Activated naive CD4-positive, alpha-beta T cell treated with anti-CD3 and anti-CD28 coated beads for 36 hours (primary cell): ENCODE measurements at regions not wholly inside any gene's neighbourhood (a gene's known extent, or its start where the extent isn't known, plus 50 kb on each side); places are given as distances from the start of the nearest gene placed in this dataset.
"Not testable (repeated sequence)": the region's sequence is repeated elsewhere in the genome, so short reads cannot be mapped to it uniquely, and the experiment has no call there.

Experiments
- CTCF ChIA-PET: fragments of 350-600 bp; sonication (Branson Sonifier 250); formaldehyde crosslinking; loops from one replicate; lab custom pipeline; 2021; ENCODE audit warnings: antibody characterized with exemption; lab: Charles Lee
- DNase-seq: peaks from one replicate; pipeline ENCODE4 v3.0.0-alpha.2; 2020
- H3K27ac Mint-ChIP-seq: one replicate; pipeline ENCODE4 v1.8.0; 2021; ENCODE audit warnings: mild to moderate bottlenecking, mixed read lengths
- H3K27me3 Mint-ChIP-seq: one replicate; pipeline ENCODE4 v1.8.0; 2021; ENCODE audit warnings: low read depth, mixed read lengths
- H3K36me3 Mint-ChIP-seq: one replicate; pipeline ENCODE4 v1.8.0; 2021; ENCODE audit warnings: low read depth, mixed read lengths
- H3K4me1 Mint-ChIP-seq: one replicate; pipeline ENCODE4 v1.8.0; 2021; ENCODE audit warnings: low read depth, mixed read lengths
- H3K4me3 Mint-ChIP-seq: one replicate; pipeline ENCODE4 v1.8.0; 2021; ENCODE audit warnings: mild to moderate bottlenecking, moderate library complexity, mixed read lengths
- H3K9me3 Mint-ChIP-seq: one replicate; pipeline ENCODE4 v1.8.0; 2021; ENCODE audit warnings: mixed read lengths
- intact Hi-C: fragments of 100-400 bp; cut with micrococcal nuclease; formaldehyde crosslinking; loops from one replicate; pipeline ENCODE4 v1.15.1; 2023

- no peaks in the 10 kb centered on the region for H3K9me3 Mint-ChIP-seq
- H3K4me1 Mint-ChIP-seq: no peaks in the 10 kb centered on the region
- H3K36me3 Mint-ChIP-seq: no peaks in the 10 kb centered on the region
- no peak for DNase-seq
- no peak overlapping the region for H3K4me3 Mint-ChIP-seq
- CTCF ChIA-PET: no interaction called here
- H3K27me3 Mint-ChIP-seq: peaks cover 10% of the 10 kb centered on the region
- H3K27ac Mint-ChIP-seq: no peak overlapping the region
- intact Hi-C loops: no loop called here
These were observed 404.5 kb upstream of the ASIC2 start for GRCh38 chr17:33697557-33697956.

DNA sequence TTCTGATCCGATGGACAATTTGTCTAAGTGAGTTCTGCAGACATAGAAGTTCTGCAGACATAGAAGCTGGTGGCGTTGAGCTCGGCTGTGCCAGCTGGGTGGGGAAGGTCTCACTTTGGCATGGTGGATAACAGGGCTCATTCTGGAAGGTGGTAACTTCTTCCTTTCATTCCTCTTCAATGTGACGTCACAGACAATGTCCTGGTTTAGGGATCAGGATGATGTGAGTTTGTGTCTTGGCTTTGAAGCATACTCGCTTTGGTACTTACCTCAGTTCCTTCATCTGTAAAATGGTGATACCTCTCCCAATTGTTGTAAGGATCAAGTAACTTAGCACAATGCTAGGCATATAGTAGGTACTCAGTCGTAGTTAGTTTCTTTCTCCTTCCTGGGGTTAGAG is 408.8 kb upstream of the ASIC2 start:
- intact Hi-C loops: no loop called here
- no peaks in the 10 kb centered on the region for H3K36me3 Mint-ChIP-seq
- DNase-seq: no peak
- CTCF ChIA-PET: no interaction called here
- no peak overlapping the region for H3K27ac Mint-ChIP-seq
- H3K9me3 Mint-ChIP-seq: no peaks in the 10 kb centered on the region
- H3K4me3 Mint-ChIP-seq: no peak overlapping the region
- peaks cover 5% of the 10 kb centered on the region for H3K27me3 Mint-ChIP-seq
- H3K4me1 Mint-ChIP-seq: no peaks in the 10 kb centered on the region

DNA sequence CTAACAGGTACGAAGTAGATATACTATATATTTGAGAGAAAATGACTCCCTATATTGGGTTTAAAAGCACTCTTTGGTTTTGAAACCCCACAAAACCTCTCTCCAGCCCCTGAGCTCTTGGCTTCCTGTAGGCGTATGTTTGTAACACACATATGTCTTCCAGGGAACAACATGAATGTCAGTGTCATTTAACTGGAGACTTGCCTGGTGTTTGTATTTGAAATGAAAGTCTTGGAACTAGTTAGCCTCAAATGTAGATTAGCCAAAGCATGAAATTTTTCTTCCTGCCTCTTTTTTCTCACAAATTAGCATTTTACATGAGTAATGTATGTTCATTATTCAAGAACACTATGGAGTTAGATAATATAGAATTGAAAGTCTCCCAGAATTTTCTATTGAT is 411.8 kb upstream of the ASIC2 start:
- no peak for DNase-seq
- intact Hi-C loops: no loop called here
- Mint-ChIP-seq H3K27me3 (peaks cover 12% of the 10 kb centered on the region), H3K36me3 (no peaks in the 10 kb centered on the region), H3K9me3 (no peaks in the 10 kb centered on the region), H3K4me1 (no peaks in the 10 kb centered on the region), H3K4me3 (no peak overlapping the region), H3K27ac (no peak overlapping the region)
- CTCF ChIA-PET: no interaction called here

DNA sequence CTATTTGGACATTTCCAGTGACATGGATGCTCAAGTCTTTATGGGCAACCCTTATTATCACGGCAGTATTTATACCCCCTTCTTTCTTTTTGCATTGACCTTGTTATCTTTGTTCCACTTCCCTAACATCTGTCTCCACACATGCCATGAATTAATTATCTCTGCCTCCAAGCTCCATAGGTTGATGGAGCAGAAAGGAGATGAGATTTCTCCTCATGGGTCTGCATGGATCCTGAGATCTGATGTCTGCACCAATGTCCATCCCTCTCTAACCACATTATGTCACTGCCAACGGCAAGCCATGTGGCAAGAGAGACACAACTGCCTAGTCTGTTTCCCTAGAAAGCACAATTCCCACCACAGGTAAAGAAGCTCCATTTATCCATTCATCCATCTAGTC is 416.8 kb upstream of the ASIC2 start:
- no peaks in the 10 kb centered on the region for H3K4me1 Mint-ChIP-seq

DNA sequence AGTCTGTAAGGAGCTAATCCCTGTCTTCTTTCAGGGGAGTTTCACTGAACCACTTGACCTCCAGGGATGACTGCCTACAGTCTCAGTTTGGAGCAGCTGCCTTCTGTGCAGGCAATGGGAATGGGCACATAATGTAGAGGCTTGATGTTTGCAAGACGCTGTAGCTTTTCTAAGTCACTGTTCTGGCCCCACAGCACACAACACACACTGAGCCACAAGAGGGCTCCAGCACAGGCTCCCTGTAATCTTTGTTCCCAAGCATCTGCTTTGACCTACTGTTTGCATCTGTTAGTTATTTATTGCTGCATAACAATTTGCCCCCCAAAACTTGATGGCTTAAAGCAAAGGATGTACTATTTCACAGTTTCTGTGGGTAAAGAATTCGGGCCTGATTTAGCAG is 419.0 kb upstream of the ASIC2 start:
- intact Hi-C loops: no loop called here
- Mint-ChIP-seq H3K27ac (no peak overlapping the region), H3K4me3 (no peak overlapping the region), H3K4me1 (no peaks in the 10 kb centered on the region), H3K27me3 (peaks cover 14% of the 10 kb centered on the region), H3K9me3 (no peaks in the 10 kb centered on the region), H3K36me3 (no peaks in the 10 kb centered on the region)
- DNase-seq: no peak
- CTCF ChIA-PET: interaction anchor here (1.0 kb wide), 1 partner anchor 39 kb away, joined by 3 read pairs; no protein-coding TSS in a partner anchor

More for the DNA sequence above, 416.8 kb upstream of the ASIC2 start:
- Mint-ChIP-seq H3K36me3 (no peaks in the 10 kb centered on the region), H3K27ac (no peak overlapping the region), H3K4me3 (no peak overlapping the region), H3K9me3 (no peaks in the 10 kb centered on the region), H3K27me3 (peaks cover 9% of the 10 kb centered on the region)
- CTCF ChIA-PET: no interaction called here
- intact Hi-C loops: no loop called here
- DNase-seq: no peak

GRCh38 chr17:33716957-33717356 is 423.9 kb upstream of the ASIC2 start:
- H3K36me3 Mint-ChIP-seq: no peaks in the 10 kb centered on the region
- intact Hi-C loops: no loop called here
- CTCF ChIA-PET: interaction anchor here (1.2 kb wide), 1 partner anchor 34 kb away, joined by 3 read pairs; no protein-coding TSS in a partner anchor
- H3K4me3 Mint-ChIP-seq: no peak overlapping the region
- H3K9me3 Mint-ChIP-seq: no peaks in the 10 kb centered on the region
- no peak for DNase-seq
- no peaks in the 10 kb centered on the region for H3K4me1 Mint-ChIP-seq
- peaks cover 9% of the 10 kb centered on the region for H3K27me3 Mint-ChIP-seq
- H3K27ac Mint-ChIP-seq: no peak overlapping the region

DNA sequence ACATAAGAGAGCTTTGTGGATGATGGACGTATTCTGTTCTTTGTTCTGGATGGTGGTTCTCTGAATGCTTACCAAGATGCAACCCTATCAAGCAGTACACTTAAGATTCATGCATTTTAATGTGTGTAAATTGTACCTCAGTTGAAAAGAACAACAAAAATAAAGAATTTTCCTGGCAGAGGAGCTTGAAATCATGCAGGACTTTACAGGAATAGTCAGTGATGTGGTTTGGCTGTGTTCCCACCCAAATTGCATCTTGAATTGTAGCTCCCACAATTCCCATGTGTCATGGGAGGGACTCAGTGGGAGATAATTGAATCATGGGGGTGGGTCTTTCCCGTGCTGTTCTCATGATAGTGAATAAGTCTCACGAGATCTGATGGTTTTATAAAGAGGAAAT is 430.6 kb upstream of the ASIC2 start:
- not testable (repeated sequence) for H3K36me3 Mint-ChIP-seq, H3K27ac Mint-ChIP-seq

DNA sequence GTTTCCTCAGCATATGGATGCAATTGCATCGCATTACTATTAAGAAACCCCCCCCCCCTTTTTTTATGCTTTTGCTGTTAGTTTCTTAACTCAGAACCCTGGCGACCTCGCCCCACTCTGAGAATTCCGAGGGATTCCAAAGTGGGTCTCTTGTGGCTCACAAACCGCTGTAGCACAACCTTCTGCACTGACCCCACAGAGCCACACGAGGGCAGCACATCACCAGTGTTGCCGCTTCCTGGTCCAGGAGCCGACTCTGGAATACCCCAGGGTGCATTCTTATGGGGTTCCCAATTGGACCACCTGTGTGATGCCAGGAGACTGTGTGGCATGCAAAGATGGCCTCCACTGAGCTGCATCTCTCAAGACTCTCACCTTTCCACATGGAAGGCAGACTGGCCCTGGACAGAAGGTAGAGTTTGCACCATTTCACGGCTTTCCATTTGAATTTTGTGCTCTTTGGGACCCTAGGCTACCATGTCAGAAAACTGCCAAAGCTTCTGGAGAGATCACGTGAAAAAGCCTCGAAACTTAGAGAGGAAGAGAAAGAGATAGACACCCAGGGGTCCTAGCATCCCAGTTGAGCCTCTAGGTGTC is 432.7 kb upstream of the ASIC2 start:
- H3K36me3 Mint-ChIP-seq: no peaks in the 10 kb centered on the region
- intact Hi-C loops: loop anchor here (1.0 kb wide), 1 partner anchor 26 kb away; no protein-coding TSS in a partner anchor
- H3K27ac Mint-ChIP-seq: no peak overlapping the region
- DNase-seq: peak; percentile 23
- H3K4me3 Mint-ChIP-seq: no peak overlapping the region
- H3K4me1 Mint-ChIP-seq: no peaks in the 10 kb centered on the region
- H3K9me3 Mint-ChIP-seq: no peaks in the 10 kb centered on the region
- CTCF ChIA-PET: interaction anchor here (0.7 to 1.3 kb wide), 2 partner anchors 28 to 409 kb away, joined by 3 read pairs; no protein-coding TSS in a partner anchor
- H3K27me3 Mint-ChIP-seq: peaks cover 25% of the 10 kb centered on the region

More for the DNA sequence above, 430.6 kb upstream of the ASIC2 start:
- H3K9me3 Mint-ChIP-seq, intact Hi-C loops, H3K4me3 Mint-ChIP-seq, H3K4me1 Mint-ChIP-seq, CTCF ChIA-PET, DNase-seq: not testable (repeated sequence)
- H3K27me3 Mint-ChIP-seq: peaks cover 25% of the 10 kb centered on the region

GRCh38 chr17:33730131-33730530 is 437.0 kb upstream of the ASIC2 start:
- no peaks in the 10 kb centered on the region for H3K4me1 Mint-ChIP-seq
- peaks cover 31% of the 10 kb centered on the region for H3K27me3 Mint-ChIP-seq
- H3K9me3 Mint-ChIP-seq: no peaks in the 10 kb centered on the region
- H3K36me3 Mint-ChIP-seq: no peaks in the 10 kb centered on the region
- intact Hi-C loops: no loop called here
- H3K4me3 Mint-ChIP-seq: no peak overlapping the region
- no peak overlapping the region for H3K27ac Mint-ChIP-seq
- no peak for DNase-seq
- CTCF ChIA-PET: interaction anchor here (2.1 kb wide), 1 partner anchor 20 kb away, joined by 5 read pairs; no protein-coding TSS in a partner anchor

DNA sequence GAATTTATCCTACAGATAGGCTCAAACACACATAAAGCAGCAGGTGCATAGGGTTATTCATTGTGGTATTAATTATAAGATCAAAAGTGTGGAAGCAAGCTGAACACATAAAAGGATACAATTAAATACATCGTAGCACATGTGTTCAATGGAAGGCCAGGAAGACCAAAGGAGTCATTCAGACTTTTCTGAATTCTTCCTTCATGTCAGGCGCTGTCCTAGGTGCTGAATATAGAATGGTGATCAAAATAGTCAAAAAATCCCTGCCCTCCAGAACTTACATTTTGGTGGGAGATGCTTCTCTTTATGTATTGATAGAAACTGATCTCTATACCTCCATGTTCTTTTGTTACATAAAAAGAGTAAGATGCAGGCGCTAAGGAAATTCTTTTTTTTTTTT is 439.0 kb upstream of the ASIC2 start:
- no peak for DNase-seq
- CTCF ChIA-PET: no interaction called here
- peaks cover 30% of the 10 kb centered on the region for H3K27me3 Mint-ChIP-seq
- no peak overlapping the region for H3K4me3 Mint-ChIP-seq
- H3K9me3 Mint-ChIP-seq: no peaks in the 10 kb centered on the region
- no peaks in the 10 kb centered on the region for H3K36me3 Mint-ChIP-seq
- no peak overlapping the region for H3K27ac Mint-ChIP-seq
- intact Hi-C loops: no loop called here
- no peaks in the 10 kb centered on the region for H3K4me1 Mint-ChIP-seq

DNA sequence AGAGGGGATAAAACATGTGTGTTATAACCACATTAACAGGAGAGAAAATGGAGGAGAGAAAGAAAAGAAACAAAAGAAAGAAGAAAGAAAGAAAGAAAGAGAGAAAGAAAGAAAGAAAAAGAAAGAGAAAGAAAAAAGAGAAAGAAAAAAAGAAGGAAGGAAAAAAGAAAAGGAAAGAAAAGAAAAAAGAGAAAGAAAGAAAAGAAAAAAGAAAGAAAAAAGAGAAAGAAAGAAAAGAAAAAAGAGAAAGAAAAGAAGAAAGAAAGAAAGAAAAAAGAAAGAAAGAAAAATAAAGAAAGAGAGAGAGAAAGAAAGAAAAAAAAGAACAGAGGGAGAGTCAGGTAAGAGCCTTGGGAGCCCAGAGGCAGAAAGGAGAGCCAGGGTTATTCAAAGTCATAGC is 446.6 kb upstream of the ASIC2 start:
- no peak overlapping the region for H3K27ac Mint-ChIP-seq
- no peaks in the 10 kb centered on the region for H3K36me3 Mint-ChIP-seq
- H3K27me3 Mint-ChIP-seq: peaks cover 42% of the 10 kb centered on the region
- CTCF ChIA-PET: no interaction called here
- intact Hi-C loops: no loop called here
- no peak for DNase-seq
- H3K4me3 Mint-ChIP-seq: no peak overlapping the region
- H3K9me3 Mint-ChIP-seq: no peaks in the 10 kb centered on the region
- H3K4me1 Mint-ChIP-seq: no peaks in the 10 kb centered on the region

DNA sequence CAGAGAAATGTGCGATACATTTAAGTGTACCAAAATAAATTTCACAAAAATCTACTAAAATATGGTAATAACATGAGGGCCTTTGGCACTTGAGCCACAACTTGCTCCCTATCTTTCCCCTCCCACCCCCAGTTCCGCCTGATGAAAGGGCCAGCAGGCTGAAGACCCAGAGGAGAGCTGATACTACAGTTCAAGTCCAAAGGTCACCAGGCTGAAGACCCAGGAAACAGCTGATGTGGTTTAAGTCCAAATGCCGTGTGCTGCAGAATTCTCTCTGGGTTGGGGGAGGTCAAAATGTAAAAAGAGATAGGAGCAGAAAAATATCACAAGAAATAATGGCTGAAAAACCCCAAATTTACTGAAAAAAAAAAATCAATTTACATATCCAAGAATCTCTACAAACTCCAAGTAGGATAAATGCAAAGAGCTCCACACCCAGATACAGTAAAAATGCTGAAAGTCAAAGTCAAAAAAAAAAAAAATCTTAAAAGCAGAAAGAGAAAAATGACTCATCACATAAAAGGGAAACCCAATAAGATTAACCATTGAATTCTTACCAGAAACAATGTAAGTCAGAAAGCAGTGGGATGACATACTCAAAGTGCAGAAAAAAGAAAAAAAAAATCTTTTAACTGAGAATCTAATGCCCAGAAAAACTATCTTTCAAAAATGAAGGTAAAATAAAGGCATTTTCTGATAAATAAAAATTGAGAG is 452.1 kb upstream of the ASIC2 start:
- H3K27me3 Mint-ChIP-seq: peaks cover 33% of the 10 kb centered on the region
- H3K9me3 Mint-ChIP-seq: no peaks in the 10 kb centered on the region
- H3K27ac Mint-ChIP-seq: no peak overlapping the region
- intact Hi-C loops: no loop called here
- CTCF ChIA-PET: no interaction called here
- H3K4me3 Mint-ChIP-seq: no peak overlapping the region
- H3K36me3 Mint-ChIP-seq: no peaks in the 10 kb centered on the region
- H3K4me1 Mint-ChIP-seq: peaks cover 3% of the 10 kb centered on the region
- no peak for DNase-seq

GRCh38 chr17:33749171-33749570 is 456.1 kb upstream of the ASIC2 start:
- peaks cover 40% of the 10 kb centered on the region for H3K27me3 Mint-ChIP-seq
- CTCF ChIA-PET: interaction anchor here (0.6 kb wide), 1 partner anchor 30 kb away, joined by 3 read pairs; no protein-coding TSS in a partner anchor
- intact Hi-C loops: no loop called here
- no peak overlapping the region for H3K4me3 Mint-ChIP-seq
- H3K4me1 Mint-ChIP-seq: peaks cover 7% of the 10 kb centered on the region
- H3K27ac Mint-ChIP-seq: no peak overlapping the region
- H3K9me3 Mint-ChIP-seq: no peaks in the 10 kb centered on the region
- no peak for DNase-seq
- no peaks in the 10 kb centered on the region for H3K36me3 Mint-ChIP-seq
